WERI-Rb-1 (cell line): ENCODE measurements at regions not wholly inside any gene's neighbourhood (a gene's known extent, or its start where the extent isn't known, plus 50 kb on each side); places are given as distances from the start of the nearest gene placed in this dataset.

ENCODE experiments used
- DNase-seq: peaks from one replicate; pipeline ENCODE4 v3.0.0-alpha.2; 2020
- H3K27ac ChIP-seq: fragments of 250-450 bp; sonication (Bioruptor Pico); 2 replicates; pipeline ENCODE4 v1.5.1; 2020; ENCODE audit warnings: mild to moderate bottlenecking, moderate library complexity
- H3K27me3 ChIP-seq: fragments of 250-450 bp; sonication (Bioruptor Pico); 2 replicates; pipeline ENCODE4 v1.5.1; 2021; ENCODE audit warnings: mild to moderate bottlenecking, low read depth, moderate library complexity; ENCODE audit not compliant: insufficient read depth, severe bottlenecking
- H3K36me3 ChIP-seq: fragments of 250-450 bp; sonication (Bioruptor Pico); 2 replicates; pipeline ENCODE4 v1.5.1; 2020; ENCODE audit warnings: mild to moderate bottlenecking, moderate library complexity
- H3K4me3 ChIP-seq: 2 replicates; pipeline ENCODE4 v1.5.1; 2011; ENCODE audit warnings: low read depth, mild to moderate bottlenecking, control low read depth, low read length
- H3K9me3 ChIP-seq: fragments of 250-450 bp; sonication (Bioruptor Pico); 2 replicates; pipeline ENCODE4 v1.5.1; 2021; ENCODE audit warnings: mild to moderate bottlenecking, moderate library complexity; ENCODE audit not compliant: severe bottlenecking
- TF ChIP-seq, protein P1 (sequence below): IDR thresholded peaks from 2 replicates; pipeline ENCODE4 v1.5.1; 2011; ENCODE audit warnings: low read depth, mild to moderate bottlenecking, control low read depth, inconsistent platforms, low read length

DNA sequence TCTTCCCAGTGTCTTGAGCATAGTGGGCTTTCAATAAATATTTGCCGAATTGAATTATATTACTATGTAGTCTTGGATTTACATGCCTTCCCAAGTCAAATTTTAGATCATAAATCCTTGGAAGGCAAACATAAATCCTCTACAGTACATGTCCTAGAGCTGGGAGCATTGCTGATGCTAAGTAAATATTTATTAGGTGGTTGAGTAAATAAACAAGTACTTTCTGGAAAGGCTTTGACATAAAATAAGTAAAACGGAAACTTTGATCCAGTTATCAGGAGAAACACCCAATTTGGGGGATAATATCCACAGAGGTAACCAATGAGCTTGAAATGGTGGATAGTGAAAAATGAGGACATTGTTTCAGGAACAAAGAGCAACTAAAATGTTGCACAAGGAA lies 162.8 kb upstream of the SVIL start:
- H3K9me3 ChIP-seq: no peaks in the 10 kb centered on the region
- H3K4me3 ChIP-seq: no peak overlapping the region
- H3K27me3 ChIP-seq: no peaks in the 10 kb centered on the region
- no peaks in the 10 kb centered on the region for H3K36me3 ChIP-seq
- TF ChIP-seq, protein P1, sequence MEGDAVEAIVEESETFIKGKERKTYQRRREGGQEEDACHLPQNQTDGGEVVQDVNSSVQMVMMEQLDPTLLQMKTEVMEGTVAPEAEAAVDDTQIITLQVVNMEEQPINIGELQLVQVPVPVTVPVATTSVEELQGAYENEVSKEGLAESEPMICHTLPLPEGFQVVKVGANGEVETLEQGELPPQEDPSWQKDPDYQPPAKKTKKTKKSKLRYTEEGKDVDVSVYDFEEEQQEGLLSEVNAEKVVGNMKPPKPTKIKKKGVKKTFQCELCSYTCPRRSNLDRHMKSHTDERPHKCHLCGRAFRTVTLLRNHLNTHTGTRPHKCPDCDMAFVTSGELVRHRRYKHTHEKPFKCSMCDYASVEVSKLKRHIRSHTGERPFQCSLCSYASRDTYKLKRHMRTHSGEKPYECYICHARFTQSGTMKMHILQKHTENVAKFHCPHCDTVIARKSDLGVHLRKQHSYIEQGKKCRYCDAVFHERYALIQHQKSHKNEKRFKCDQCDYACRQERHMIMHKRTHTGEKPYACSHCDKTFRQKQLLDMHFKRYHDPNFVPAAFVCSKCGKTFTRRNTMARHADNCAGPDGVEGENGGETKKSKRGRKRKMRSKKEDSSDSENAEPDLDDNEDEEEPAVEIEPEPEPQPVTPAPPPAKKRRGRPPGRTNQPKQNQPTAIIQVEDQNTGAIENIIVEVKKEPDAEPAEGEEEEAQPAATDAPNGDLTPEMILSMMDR: no peak
- no peak for DNase-seq
- H3K27ac ChIP-seq: no peak overlapping the region

DNA sequence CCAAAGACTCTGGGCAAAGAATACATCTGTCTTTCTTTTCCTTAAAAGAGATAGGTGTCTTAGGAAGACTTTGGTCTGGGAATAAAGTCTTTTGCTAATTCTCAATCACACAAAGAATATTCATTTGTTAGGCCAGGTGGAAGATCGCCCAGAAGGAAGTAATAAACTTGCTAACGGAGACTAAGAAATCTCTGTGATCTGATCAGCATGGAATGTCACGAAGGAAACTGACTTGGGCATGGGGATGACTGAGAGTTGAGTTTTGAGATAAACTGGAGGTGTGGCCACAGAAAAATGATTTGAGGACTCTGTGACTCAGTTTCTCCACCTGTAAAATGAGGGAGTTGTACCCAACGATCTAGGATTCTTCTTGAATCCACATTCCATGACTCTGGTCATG lies 161.1 kb upstream of the SVIL start:
- no peaks in the 10 kb centered on the region for H3K27me3 ChIP-seq
- no peaks in the 10 kb centered on the region for H3K36me3 ChIP-seq
- no peak overlapping the region for H3K27ac ChIP-seq
- no peak overlapping the region for H3K4me3 ChIP-seq
- no peak for DNase-seq
- TF ChIP-seq, protein P1: no peak
- no peaks in the 10 kb centered on the region for H3K9me3 ChIP-seq

DNA sequence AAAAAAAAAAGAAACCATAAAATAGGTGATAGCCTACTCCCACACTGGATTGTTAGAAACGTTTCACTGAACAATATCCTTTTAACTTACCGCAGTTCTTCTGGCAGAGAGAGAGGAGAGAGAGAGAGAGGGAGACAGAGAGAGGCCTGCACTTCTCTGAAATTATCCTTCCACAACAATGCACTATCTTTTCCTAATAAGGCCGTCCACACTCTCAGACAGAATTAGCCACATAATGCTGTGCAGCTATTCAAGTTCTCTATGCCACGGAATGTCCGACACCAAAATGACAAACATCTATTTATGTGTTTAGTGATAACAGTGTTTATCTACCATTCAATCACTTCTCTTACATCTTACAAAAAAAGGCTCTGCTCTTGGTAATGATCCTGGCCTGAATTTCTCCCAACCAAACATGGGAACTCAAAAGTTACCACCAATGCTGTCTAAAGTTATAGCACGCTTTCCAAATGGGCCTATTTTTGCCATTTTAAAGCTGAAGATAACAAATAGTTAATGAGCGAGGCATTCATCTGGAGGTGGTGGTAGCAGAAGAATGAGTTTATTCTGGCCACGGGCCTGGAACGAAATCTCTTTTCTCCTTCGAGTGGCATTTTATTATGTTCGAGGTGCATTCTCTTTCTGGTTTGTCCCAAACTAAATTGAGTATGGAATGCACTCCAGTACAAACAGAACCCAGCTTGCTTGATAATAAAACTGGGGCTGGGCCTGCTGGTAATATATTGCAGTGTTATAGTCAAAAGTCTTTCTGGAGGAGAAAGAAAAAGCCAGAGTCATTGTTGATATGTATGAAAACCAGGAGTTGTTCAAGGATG lies 160.2 kb upstream of the SVIL start:
- no peak for DNase-seq
- Histone ChIP-seq H3K27me3 (no peaks in the 10 kb centered on the region), H3K27ac (no peak overlapping the region), H3K4me3 (no peak overlapping the region), H3K9me3 (no peaks in the 10 kb centered on the region), H3K36me3 (no peaks in the 10 kb centered on the region)
- TF ChIP-seq, protein P1: no peak

DNA sequence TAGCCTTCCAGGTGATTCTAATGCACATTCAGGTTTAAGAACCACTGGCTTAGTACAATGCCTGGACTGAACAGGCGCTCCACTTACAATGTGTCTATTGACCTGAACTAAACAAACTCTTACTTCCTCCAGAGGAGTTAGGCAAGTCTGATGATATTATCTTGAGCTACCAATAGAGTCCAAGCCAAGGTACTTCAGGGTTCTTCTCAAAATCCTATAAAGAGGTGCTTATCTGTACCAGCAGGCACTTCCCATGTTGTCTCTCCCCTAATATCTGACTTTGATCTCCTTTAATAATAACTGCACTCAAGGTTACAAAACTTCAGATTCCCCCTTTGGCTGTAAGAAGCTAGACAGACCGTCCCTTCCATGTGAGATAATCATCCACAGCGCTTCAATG lies 157.0 kb upstream of the SVIL start:
- Histone ChIP-seq H3K27me3 (no peaks in the 10 kb centered on the region), H3K27ac (no peak overlapping the region), H3K9me3 (no peaks in the 10 kb centered on the region), H3K36me3 (no peaks in the 10 kb centered on the region), H3K4me3 (no peak overlapping the region)
- TF ChIP-seq, protein P1: no peak
- DNase-seq: no peak

DNA sequence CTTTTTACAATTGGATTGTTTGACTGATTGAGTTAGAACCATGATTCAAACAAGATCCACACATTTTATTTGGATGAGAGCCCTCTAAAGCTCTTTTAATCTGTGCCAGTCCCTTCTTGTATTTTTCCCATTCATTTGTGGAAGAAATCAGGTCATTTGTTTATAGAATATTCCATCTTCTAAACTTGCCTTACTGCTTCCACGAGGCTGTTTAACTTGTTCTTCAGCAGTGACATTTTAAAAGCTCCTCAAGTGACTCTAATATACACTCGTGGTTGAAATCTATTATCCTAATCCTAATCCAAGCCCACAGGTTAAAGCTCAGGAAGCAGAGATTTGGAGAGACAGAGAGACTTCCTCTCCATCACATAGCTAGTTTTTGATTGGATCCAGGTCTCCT lies 155.4 kb upstream of the SVIL start:
- Histone ChIP-seq H3K27me3 (no peaks in the 10 kb centered on the region), H3K27ac (no peak overlapping the region), H3K4me3 (no peak overlapping the region), H3K36me3 (no peaks in the 10 kb centered on the region), H3K9me3 (no peaks in the 10 kb centered on the region)
- TF ChIP-seq, protein P1: no peak
- no peak for DNase-seq

DNA sequence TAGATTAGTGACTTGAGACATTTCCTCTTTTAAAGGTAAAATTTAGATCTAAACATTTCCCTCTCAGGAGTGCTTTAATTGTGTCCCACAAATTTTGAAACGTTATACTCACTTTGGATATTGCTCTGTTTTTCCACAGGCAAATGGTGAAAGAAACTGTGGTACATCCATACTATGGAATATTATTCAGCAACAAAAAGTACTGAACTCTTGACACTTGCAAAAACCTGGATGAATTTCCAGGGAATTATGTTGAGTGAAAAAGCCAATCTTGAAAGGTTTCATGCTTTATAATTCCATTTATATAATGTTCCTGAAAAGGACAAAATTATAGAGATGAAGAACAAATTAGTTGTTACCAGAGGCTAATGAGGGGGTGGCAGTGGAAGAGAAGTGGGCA lies 153.3 kb upstream of the SVIL start:
- Histone ChIP-seq H3K27ac (no peak overlapping the region), H3K4me3 (no peak overlapping the region), H3K27me3 (no peaks in the 10 kb centered on the region), H3K9me3 (no peaks in the 10 kb centered on the region), H3K36me3 (no peaks in the 10 kb centered on the region)
- DNase-seq: no peak
- TF ChIP-seq, protein P1: no peak
